Hematopoietic multipotent progenitor cell (in vitro differentiated cells): ENCODE measurements at regions not wholly inside any gene's neighbourhood (a gene's known extent, or its start where the extent isn't known, plus 50 kb on each side); places are given as distances from the start of the nearest gene placed in this dataset.

Source experiments
- DNase-seq, 3 donors: peaks; one replicate each; pipeline ENCODE4 v3.0.0-alpha.2; 2011 to 2015; ENCODE audit warnings: low read depth in 2 of 3, low spot score in 2 of 3

- no peak for DNase-seq
Observed at GRCh38 chr7:42625421-42625820, 286.4 kb downstream of the C7orf25 start.

- DNase-seq, result no peak
Observed at GRCh38 chr7:42624471-42624870, 287.4 kb downstream of the C7orf25 start.

GRCh38 chr7:42621543-42622219 lies 290.2 kb downstream of the C7orf25 start:
- no peak for DNase-seq

- no peak for DNase-seq
Observed at GRCh38 chr7:42618651-42619360, 293.1 kb downstream of the C7orf25 start.

GRCh38 chr7:42617806-42618457 lies 293.9 kb downstream of the C7orf25 start:
- DNase-seq, result no peak

- no peak for DNase-seq
Observed at GRCh38 chr7:42617071-42617765, 294.7 kb downstream of the C7orf25 start.

GRCh38 chr7:42614636-42615035 lies 297.2 kb downstream of the C7orf25 start:
- DNase-seq, result no peak

- no peak for DNase-seq
Observed at GRCh38 chr7:42611961-42612360, 299.9 kb downstream of the C7orf25 start.

GRCh38 chr7:42611289-42611928 lies 300.5 kb downstream of the C7orf25 start:
- DNase-seq, result no peak

- DNase-seq, result no peak
Observed at GRCh38 chr7:42606193-42606905, 305.5 kb downstream of the C7orf25 start.

GRCh38 chr7:42605406-42606192 lies 306.3 kb downstream of the C7orf25 start:
- no peak for DNase-seq

- DNase-seq, result no peak
Observed at GRCh38 chr7:42603496-42603895, 308.4 kb downstream of the C7orf25 start.

GRCh38 chr7:42597300-42597699 lies 314.6 kb downstream of the C7orf25 start:
- no peak for DNase-seq

- DNase-seq, result no peak
Observed at GRCh38 chr7:42596737-42597136, 315.1 kb downstream of the C7orf25 start.

- no peak for DNase-seq
Observed at GRCh38 chr7:42593860-42594259, 318.0 kb downstream of the C7orf25 start.

- DNase-seq, result no peak
Observed at GRCh38 chr7:42590771-42591310, 321.0 kb downstream of the C7orf25 start.

GRCh38 chr7:42588876-42589275 lies 323.0 kb downstream of the C7orf25 start:
- no peak for DNase-seq

- no peak for DNase-seq
Observed at GRCh38 chr7:42587806-42588205, 324.1 kb downstream of the C7orf25 start.

GRCh38 chr7:42580061-42580460 lies 331.8 kb downstream of the C7orf25 start:
- DNase-seq, result no peak
